Testis (tissue), 2 donors: ENCODE measurements at regions not wholly inside any gene's neighbourhood (a gene's known extent, or its start where the extent isn't known, plus 50 kb on each side); places are given as distances from the start of the nearest gene placed in this dataset.

Source experiments
- CTCF ChIP-seq, 3 experiments: fragments of 450-650 bp in 2 of 3; fragments of 200-600 bp in 1 of 3; sonication (generic) in 1 of 3; IDR thresholded peaks; one replicate each; pipeline ENCODE4 v1.5.1; 2016 to 2019; ENCODE audit warnings: antibody characterized with exemption in 3 of 3, mild to moderate bottlenecking in 2 of 3, moderate library complexity in 1 of 3
- POLR2A ChIP-seq: fragments of 450-650 bp; IDR thresholded peaks from one replicate; pipeline ENCODE4 v1.6.1; 2017; ENCODE audit warnings: antibody characterized with exemption, mild to moderate bottlenecking, moderate library complexity

- TF ChIP-seq CTCF (IDR thresholded peaks at IDR 0.05) (no peak), POLR2A (no peak)
Measured at GRCh38 chr1:239814306-239814881, 277.3 kb upstream of the FMN2 start.
